Uterus (tissue), 3 donors: ENCODE measurements at regions not wholly inside any gene's neighbourhood (a gene's known extent, or its start where the extent isn't known, plus 50 kb on each side); places are given as distances from the start of the nearest gene placed in this dataset.

ENCODE experiments used
- DNase-seq, 2 donors: peaks; one replicate each; pipeline ENCODE4 v3.0.0-alpha.2; 2019 to 2020
- H3K27ac ChIP-seq, 2 donors: fragments of 200-600 bp; sonication (generic); 1 replicate in 1 of 2; 2 replicates in 1 of 2; pipeline ENCODE4 v1.5.1; 2016 to 2018
- H3K27me3 ChIP-seq, 2 donors: fragments of 200-600 bp; sonication (generic); one replicate each; pipeline ENCODE4 v1.5.1; 2018 to 2019; ENCODE audit warnings: control low read depth in 1 of 2
- H3K36me3 ChIP-seq, 2 donors: fragments of 200-600 bp; sonication (generic); one replicate each; pipeline ENCODE4 v1.5.1; 2019; ENCODE audit warnings: control low read depth in 1 of 2
- H3K4me1 ChIP-seq, 2 donors: fragments of 200-600 bp; sonication (generic); one replicate each; pipeline ENCODE4 v1.5.1; 2018 to 2019; ENCODE audit warnings: control low read depth in 1 of 2
- H3K4me3 ChIP-seq, 2 donors: fragments of 200-600 bp; sonication (generic); 1 replicate in 1 of 2; 2 replicates in 1 of 2; pipeline ENCODE4 v1.5.1; 2018 to 2019; ENCODE audit warnings: mild to moderate bottlenecking in 1 of 2
- H3K9me3 ChIP-seq, 2 donors: fragments of 200-600 bp; sonication (generic); one replicate each; pipeline ENCODE4 v1.5.1; 2019; ENCODE audit warnings: control low read depth in 1 of 2
- POLR2A ChIP-seq, 2 donors: fragments of 450-650 bp; IDR thresholded peaks; one replicate each; pipeline ENCODE4 v1.6.1; 2016; ENCODE audit warnings: antibody characterized with exemption in 2 of 2, mild to moderate bottlenecking in 1 of 2, moderate library complexity in 1 of 2
- intact Hi-C: fragments of 100-400 bp; cut with DNase I; formaldehyde crosslinking; loops from one replicate; pipeline ENCODE4 v1.15.1; 2023; ENCODE audit warnings: low total_unique reads
- TF ChIP-seq, protein P1 (sequence below), 4 experiments: fragments of 200-600 bp in 2 of 4; fragments of 450-650 bp in 2 of 4; sonication (generic) in 2 of 4; IDR thresholded peaks; one replicate each; pipeline ENCODE4 v1.5.1; 2016 to 2019; ENCODE audit warnings: antibody characterized with exemption in 4 of 4, mild to moderate bottlenecking in 2 of 4, moderate library complexity in 1 of 4
- donor health status: DM: yes; HTN: yes; CAD: no.

DNA sequence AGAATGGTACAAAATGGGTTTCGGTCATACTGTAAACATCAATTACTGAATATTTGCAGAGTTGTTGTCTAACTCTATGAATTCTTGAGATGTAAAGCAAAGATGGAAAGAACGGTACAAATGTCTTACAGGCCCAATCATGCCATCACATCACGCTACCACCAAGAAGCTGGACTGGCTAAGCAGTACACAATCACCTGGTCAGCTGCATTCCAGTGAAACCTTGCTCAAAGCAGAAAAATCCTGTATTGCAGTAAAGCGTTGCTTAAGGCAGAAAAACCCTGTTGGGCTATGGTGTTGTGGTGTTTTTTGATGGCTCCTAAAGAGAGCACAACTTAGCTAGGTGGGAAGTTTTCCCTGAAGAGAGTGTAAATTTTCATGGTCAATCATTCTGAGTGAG, 112.6 kb upstream of the RASA1 start:
- Histone ChIP-seq H3K27ac (no peak overlapping the region), H3K4me1 (no peaks in the 10 kb centered on the region), H3K36me3 (no peaks in the 10 kb centered on the region), H3K4me3 (no peak overlapping the region), H3K9me3 (no peaks in the 10 kb centered on the region), H3K27me3 (no peaks in the 10 kb centered on the region)
- TF ChIP-seq, protein P1, sequence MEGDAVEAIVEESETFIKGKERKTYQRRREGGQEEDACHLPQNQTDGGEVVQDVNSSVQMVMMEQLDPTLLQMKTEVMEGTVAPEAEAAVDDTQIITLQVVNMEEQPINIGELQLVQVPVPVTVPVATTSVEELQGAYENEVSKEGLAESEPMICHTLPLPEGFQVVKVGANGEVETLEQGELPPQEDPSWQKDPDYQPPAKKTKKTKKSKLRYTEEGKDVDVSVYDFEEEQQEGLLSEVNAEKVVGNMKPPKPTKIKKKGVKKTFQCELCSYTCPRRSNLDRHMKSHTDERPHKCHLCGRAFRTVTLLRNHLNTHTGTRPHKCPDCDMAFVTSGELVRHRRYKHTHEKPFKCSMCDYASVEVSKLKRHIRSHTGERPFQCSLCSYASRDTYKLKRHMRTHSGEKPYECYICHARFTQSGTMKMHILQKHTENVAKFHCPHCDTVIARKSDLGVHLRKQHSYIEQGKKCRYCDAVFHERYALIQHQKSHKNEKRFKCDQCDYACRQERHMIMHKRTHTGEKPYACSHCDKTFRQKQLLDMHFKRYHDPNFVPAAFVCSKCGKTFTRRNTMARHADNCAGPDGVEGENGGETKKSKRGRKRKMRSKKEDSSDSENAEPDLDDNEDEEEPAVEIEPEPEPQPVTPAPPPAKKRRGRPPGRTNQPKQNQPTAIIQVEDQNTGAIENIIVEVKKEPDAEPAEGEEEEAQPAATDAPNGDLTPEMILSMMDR (IDR thresholded peaks at IDR 0.05) = no peak
- no peak for TF ChIP-seq POLR2A (IDR thresholded peaks at IDR 0.05)
- DNase-seq = no peak
- intact Hi-C loops = no loop called here

DNA sequence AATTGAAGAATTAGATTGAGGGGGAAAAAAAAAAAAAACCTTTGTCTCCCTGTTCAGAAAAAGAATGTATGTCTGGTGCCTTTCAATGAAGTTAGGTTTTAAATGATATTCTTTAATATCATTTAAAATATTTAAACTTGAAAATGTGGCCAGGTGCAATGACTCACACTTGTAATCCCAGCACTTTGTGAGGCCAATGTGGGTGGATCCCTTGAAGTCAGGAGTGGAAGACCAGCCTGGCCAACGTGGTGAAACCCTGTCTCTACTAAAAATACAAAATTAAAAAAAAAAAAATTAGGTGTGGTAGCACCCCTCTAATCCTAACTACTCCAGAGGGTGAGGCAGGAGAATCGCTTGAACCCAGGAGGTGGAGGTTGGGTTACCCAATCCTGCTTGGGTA, 111.1 kb upstream of the RASA1 start:
- DNase-seq = no peak
- no peak overlapping the region for H3K27ac ChIP-seq
- no peak overlapping the region for H3K4me3 ChIP-seq
- no peaks in the 10 kb centered on the region for H3K9me3 ChIP-seq
- no peaks in the 10 kb centered on the region for H3K36me3 ChIP-seq
- intact Hi-C loops = no loop called here
- no peaks in the 10 kb centered on the region for H3K4me1 ChIP-seq
- H3K27me3 ChIP-seq = no peaks in the 10 kb centered on the region
- TF ChIP-seq, protein P1 (IDR thresholded peaks at IDR 0.05) = no peak
- no peak for TF ChIP-seq POLR2A (IDR thresholded peaks at IDR 0.05)

DNA sequence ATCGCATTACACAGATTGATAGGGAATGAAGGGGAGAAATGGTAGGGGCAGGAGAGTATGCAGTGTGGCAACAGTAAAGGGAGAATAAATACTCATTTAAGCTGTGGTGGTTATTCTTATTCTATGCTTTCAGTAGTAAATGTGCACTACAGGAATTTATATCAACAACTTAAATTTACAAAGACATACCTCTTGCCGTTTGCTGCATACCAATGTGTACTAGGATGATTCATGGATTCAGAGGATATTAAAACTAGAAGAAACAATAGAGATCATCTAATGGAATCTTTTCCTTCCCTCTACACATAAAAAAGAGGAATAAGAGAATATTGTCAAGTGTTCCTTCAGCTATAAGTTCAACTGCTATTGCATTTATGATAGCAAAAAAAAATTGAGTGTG, 103.3 kb upstream of the RASA1 start:
- no peak for DNase-seq
- Histone ChIP-seq H3K36me3 (no peaks in the 10 kb centered on the region), H3K9me3 (no peaks in the 10 kb centered on the region), H3K4me3 (no peak overlapping the region), H3K27me3 (no peaks in the 10 kb centered on the region), H3K4me1 (no peaks in the 10 kb centered on the region), H3K27ac (no peak overlapping the region)
- TF ChIP-seq, protein P1 (IDR thresholded peaks at IDR 0.05) = no peak
- no peak for TF ChIP-seq POLR2A (IDR thresholded peaks at IDR 0.05)
- intact Hi-C loops = no loop called here

GRCh38 chr5:87169300-87169991, 98.2 kb upstream of the RASA1 start:
- Histone ChIP-seq H3K9me3 (no peaks in the 10 kb centered on the region), H3K27ac (no peak overlapping the region), H3K27me3 (no peaks in the 10 kb centered on the region), H3K4me3 (no peak overlapping the region), H3K36me3 (no peaks in the 10 kb centered on the region), H3K4me1 (no peaks in the 10 kb centered on the region)
- TF ChIP-seq POLR2A (IDR thresholded peaks at IDR 0.05) = no peak
- TF ChIP-seq, protein P1 (IDR thresholded peaks at IDR 0.05) = no peak
- intact Hi-C loops = no loop called here
- DNase-seq = no peak

DNA sequence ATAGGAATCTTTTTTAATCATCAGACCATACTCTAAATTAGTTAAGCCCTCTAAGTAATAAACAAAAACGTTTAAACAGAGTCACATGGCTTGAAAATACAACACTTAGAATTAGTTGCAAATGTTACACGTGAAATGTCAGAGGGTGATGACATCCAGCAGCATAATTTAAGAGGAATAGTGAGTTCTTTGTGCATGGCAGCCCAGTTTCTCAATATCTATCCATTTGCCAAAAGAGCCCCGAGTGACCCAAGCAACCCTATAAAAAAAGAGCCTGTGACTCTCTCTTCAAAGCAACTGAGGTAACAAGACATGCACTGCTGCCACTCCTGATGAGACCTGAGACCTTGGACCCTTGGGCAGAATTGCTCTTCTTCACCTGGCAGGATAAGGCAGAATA, 96.9 kb upstream of the RASA1 start:
- no peaks in the 10 kb centered on the region for H3K27me3 ChIP-seq
- intact Hi-C loops = no loop called here
- no peaks in the 10 kb centered on the region for H3K36me3 ChIP-seq
- no peak for TF ChIP-seq POLR2A (IDR thresholded peaks at IDR 0.05)
- TF ChIP-seq, protein P1 (IDR thresholded peaks at IDR 0.05) = no peak
- no peak overlapping the region for H3K4me3 ChIP-seq
- H3K27ac ChIP-seq = no peak overlapping the region
- H3K9me3 ChIP-seq = no peaks in the 10 kb centered on the region
- DNase-seq = no peak
- no peaks in the 10 kb centered on the region for H3K4me1 ChIP-seq
